GM12891 (cell line): ENCODE measurements at regions not wholly inside any gene's neighbourhood (a gene's known extent, or its start where the extent isn't known, plus 50 kb on each side); places are given as distances from the start of the nearest gene placed in this dataset.
"Not testable (repeated sequence)": the region's sequence is repeated elsewhere in the genome, so short reads cannot be mapped to it uniquely, and the experiment has no call there.

Experiments
- POLR2A ChIP-seq: IDR thresholded peaks from 2 replicates; pipeline ENCODE4 v1.6.1; 2011; ENCODE audit warnings: low read depth, low read length, control low read depth
- POLR2AphosphoS5 ChIP-seq: IDR thresholded peaks from 2 replicates; pipeline ENCODE4 v1.6.1; 2011; ENCODE audit warnings: low read depth, low read length, control low read depth
- POU2F2 ChIP-seq: IDR thresholded peaks from 2 replicates; pipeline ENCODE4 v1.6.1; 2011; ENCODE audit warnings: low read depth, mild to moderate bottlenecking, control low read depth, low read length, moderate library complexity
- SPI1 ChIP-seq: IDR thresholded peaks from 2 replicates; pipeline ENCODE4 v1.6.1; 2011; ENCODE audit warnings: low read depth, low read length, control low read depth
- TAF1 ChIP-seq: IDR thresholded peaks from 2 replicates; pipeline ENCODE4 v1.6.1; 2011; ENCODE audit warnings: low read depth, low read length, control low read depth

GRCh38 chr11:91483956-91484355 is 740.7 kb upstream of the FAT3 start:
- TF ChIP-seq TAF1, POLR2A, POLR2AphosphoS5, POU2F2, SPI1: not testable (repeated sequence)
